ENCODE measurements at regions not wholly inside any gene's neighbourhood (a gene's known extent, or its start where the extent isn't known, plus 50 kb on each side); places are given as distances from the start of the nearest gene placed in this dataset.

DNA sequence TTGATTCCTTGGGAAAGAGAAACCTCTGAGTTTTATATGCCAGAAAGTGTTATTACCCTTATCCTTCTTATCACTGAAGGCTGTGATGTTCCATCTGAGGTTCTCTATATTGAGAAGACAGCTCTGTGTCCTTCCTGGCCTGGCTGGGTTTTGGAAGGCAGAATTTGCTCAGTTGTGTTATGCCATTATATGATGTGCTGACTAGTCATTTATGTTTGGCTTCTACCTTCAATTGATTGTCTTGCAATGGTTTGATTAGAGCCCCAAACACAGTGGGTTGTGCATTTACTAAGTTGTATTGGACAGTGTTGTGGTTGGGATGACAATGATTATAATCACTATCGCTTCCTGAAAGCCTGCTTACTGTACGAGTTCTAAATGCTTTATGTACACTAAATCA, 265.7 kb downstream of the SNAPC1 start:
- no peak for DNase-seq

DNA sequence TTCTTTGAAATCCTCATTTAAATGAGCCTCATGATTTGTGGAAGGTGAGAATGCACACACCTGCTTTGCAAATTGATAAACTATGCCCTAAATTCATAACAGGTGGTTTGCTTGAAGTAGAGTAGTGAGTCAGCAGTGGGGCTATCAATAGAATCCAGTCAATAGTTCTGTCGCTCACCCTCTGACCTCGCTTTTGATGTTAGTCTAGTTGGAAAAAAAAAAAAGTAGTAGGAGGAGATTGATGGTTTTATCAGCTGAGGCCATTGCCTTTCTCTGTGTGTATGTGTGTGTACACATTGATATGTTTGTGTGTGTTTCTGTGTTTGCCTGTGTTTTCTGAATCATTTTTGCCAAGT, 267.3 kb downstream of the SNAPC1 start:
- DNase-seq, result no peak

- no peak for DNase-seq
Observed at GRCh38 chr14:62030387-62030786, 268.2 kb downstream of the SNAPC1 start.

DNA sequence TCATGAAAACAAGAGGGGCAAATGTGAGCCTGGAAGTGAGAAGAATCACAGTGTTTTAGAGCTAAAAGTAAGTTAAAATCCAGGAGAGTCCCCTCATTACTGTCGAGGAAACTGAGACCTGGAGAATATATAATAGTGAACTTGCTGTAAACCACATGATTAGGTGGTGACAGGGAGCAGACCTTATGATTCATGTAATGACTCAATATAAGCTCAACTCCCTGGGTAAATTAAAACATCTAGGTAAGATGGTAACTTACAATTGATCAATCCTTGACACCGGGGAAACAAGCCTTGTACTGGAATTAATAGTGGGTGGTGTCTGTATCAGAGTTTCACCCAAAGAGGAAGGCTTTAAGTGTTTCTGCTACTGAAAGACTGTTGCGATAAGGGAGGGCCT, 269.3 kb downstream of the SNAPC1 start:
- no peak for DNase-seq

- no peak for DNase-seq
Observed at GRCh38 chr14:62053188-62053587, 291.0 kb downstream of the SNAPC1 start.

GRCh38 chr14:62056789-62057188, 294.6 kb downstream of the SNAPC1 start:
- DNase-seq, result no peak

- no peak for DNase-seq
Observed at GRCh38 chr14:62062645-62063044, 300.4 kb downstream of the SNAPC1 start.

GRCh38 chr14:62064751-62065323, 302.6 kb downstream of the SNAPC1 start:
- no peak for DNase-seq

GRCh38 chr14:62066304-62066703, 304.1 kb downstream of the SNAPC1 start:
- DNase-seq, result no peak

DNA sequence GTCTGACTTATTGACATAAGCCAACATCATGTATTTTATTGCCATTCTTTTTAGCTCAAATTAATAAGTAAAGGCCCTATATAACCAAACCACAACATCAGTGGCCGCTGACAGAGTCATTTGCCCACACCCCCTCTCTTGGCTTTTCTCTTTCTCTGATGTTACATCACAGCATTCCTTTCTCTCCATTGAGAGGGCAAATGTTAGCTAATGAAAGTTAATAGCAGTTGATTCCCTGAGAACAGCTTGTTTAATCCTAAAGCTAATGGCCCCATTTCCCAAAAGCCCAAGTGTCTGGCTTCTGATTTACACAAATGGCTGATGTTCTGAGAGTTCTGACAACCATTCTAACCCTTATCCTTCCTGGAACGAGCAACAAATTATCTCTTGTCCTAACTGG, 308.8 kb downstream of the SNAPC1 start:
- no peak for DNase-seq

DNA sequence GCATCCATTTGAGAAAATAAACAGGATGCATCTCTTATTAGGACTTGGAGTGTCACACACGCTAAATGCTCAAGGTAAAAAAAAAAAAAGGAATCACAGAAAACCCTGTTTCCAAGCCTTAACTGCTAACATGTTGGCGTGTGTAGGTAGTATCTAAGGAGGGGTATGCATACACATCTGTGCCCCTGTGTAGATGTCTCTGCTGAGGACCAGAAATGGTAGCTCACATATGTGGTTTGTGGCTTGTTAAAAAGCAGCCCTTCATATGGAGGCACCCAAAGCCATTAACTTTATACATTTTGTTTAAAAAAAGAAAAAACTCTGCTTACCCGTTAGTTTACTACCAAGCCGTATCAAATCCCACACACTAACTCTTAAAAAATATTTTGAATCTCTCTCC, 314.1 kb downstream of the SNAPC1 start:
- no peak for DNase-seq

GRCh38 chr14:62076825-62077605, 314.8 kb downstream of the SNAPC1 start:
- DNase-seq, result no peak

GRCh38 chr14:62077676-62078261, 315.5 kb downstream of the SNAPC1 start:
- DNase-seq, result no peak

GRCh38 chr14:62079038-62079437, 316.8 kb downstream of the SNAPC1 start:
- no peak for DNase-seq

DNA sequence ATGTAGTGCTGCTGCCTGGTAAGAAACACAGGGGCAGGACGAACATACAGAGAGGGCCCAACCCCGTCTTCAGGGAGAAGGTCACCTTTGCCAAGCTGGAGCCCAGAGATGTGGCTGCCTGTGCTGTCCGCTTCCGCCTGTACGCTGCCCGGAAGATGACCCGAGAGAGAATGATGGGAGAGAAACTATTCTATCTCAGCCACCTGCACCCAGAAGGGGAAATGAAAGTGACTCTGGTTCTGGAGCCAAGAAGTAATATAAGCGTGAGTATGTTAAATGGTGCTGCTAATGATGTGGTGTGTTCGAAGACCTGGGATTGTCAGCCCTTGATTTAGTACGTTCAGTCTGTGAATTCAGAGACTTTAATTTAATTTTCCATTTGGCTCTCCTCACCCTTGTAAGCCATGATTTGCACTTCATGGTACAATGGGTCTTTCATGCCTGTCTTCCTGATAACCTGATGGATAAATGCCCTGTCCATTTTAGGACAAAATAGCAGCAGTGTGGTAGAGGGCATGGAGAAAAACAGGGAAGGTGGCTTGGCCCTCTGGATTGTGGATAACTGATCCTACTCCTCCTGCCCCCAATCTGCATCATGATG, 318.9 kb downstream of the SNAPC1 start:
- no peak for DNase-seq

DNA sequence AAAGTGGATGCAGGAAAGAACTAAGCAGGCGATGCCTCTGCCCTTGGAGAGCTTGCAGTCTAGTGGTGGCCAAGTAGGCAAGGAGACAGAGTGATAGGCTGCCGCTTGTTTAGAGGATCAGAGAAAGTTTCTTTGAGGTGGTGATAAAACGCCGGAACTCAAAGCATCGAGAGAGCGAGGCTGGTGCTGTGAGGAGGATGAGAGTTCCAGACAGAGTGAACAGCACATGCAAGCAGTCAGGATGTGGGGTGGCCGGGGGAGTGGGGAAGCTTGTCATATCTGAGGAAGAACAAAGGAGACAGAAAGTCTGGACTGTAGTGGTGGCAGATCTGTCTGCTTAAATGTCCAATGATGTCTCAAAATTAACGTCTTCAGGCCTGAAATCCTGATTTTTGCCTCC, 319.7 kb downstream of the SNAPC1 start:
- no peak for DNase-seq

DNA sequence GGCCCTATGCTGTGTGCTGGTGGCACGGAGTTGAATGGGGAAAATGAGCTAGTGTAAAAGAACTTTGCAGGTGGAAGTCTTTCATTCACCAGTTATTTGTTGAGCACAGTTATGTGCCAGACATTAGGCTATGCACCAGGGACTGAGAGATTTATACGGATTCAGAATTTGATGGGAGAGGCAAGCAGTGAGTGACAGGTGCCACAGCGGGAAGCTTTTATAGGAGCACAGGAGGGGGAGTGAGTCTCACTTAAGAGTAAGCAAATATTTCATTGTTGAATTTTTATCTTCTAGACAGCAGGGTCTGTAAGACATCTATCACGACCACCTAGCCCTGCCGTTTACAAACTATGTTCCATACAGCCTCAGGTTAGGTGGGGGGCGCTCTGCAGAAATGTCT, 320.6 kb downstream of the SNAPC1 start:
- no peak for DNase-seq

DNA sequence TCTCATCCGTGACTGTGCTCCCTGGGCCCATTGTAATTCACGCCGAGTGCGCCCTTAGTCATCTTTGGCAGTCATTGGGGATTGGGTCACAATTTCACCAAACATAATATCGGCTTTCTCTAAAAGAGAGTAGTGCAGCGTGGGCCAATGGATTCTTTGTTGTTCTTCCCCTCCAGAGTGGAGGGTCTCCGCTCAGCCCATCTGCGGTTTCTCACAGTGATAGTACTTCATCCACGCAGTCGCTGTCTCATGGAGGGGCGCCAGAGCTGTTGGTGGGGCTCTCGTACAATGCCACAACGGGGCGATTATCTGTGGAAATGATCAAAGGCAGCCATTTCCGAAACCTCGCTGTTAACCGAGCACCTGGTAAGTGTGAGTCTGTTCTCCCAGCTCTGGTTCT, 321.8 kb downstream of the SNAPC1 start:
- DNase-seq, result no peak

DNA sequence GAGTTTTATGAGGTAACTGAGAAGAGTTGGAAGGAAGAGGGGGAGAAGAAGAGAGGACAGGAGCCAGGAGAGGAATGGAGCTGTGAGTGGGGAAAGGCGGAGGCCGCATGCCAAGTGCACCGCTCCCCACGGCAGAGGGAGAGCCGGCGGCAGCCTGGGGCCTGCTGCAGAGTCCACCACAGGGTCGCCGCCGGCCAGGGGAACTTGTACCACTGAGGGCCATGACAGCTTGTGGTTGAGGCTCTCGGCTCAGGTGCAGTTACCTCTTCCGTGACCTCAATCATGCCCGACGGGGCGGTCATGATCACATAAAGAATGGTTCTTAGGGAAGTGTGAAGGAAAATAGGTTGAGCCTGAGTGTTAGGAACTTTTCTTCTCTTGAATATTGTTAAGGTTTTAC, 325.0 kb downstream of the SNAPC1 start:
- DNase-seq, result no peak

DNA sequence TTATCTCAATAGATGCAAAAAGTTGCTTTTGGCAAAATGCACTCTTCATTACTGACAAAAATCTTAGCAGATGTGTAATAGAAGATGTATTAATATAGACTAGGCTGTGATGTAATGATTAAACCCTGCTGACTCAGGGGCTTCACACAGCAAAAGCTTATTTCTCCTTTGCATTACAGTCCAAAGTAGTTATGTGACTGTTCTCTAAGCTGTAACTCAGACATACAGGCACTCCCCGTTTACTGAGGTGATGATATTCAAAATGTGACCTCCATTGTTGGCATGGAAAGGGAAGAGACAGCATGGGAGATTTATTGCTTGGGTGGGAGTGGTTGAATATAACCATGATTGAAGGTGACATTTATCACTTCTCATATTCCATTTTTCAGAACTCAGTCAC, 331.5 kb downstream of the SNAPC1 start:
- no peak for DNase-seq

DNA sequence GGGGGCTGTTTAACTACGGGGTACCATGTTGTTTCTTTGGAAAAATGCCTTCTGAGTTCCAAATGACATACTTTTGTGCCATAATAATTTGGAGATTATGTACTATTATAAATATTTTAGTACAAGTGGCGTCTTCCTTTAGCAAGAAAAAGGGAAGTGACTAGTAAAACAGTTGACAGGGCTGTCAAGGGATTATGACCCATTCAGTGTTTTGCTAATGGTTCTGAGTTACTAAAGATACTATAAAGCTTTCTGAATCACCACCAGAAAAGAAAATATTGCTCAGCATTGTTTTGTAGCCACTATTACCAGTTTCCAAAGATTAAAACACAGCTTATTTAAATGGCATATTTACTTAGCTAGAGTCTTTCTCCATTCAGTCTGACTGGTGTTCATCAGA, 334.9 kb downstream of the SNAPC1 start:
- no peak for DNase-seq

DNA sequence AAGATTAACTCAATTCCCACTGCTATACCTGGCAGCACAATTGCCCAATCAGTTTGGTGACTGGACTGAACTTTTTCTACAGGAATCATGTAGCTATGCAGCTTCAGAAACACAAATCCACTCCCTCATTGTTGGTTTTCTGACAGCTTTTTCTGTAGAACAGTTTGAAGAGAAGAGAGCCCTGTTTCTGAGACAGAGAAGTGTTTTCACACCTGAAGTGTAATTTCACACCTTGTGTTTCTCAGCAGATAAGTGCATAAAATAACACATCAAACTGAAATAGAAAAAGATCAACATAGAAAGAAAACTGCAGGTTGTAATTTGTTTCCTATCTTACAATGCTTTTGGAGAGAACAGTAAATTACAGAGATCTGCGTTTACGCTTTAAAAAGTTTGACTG, 335.6 kb downstream of the SNAPC1 start:
- no peak for DNase-seq

DNA sequence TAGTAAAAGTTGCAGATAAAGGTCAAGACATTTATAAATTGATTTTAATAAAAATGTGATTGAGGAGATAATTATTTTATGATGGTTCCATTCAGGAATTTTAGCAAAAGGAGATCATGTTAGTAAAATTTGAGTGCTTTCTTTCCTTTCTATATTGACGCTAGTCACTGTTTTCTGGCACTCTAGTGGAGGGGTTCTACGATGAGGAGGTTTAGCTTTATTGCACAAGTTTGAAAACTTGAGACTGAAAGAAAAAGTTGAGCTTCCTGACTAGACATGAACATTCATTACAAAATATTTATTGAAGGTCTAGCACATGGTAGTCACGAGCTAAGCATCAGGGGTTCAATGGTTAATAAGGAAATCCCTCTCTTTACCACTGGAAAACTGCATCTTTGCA, 336.1 kb downstream of the SNAPC1 start:
- DNase-seq, result no peak

DNA sequence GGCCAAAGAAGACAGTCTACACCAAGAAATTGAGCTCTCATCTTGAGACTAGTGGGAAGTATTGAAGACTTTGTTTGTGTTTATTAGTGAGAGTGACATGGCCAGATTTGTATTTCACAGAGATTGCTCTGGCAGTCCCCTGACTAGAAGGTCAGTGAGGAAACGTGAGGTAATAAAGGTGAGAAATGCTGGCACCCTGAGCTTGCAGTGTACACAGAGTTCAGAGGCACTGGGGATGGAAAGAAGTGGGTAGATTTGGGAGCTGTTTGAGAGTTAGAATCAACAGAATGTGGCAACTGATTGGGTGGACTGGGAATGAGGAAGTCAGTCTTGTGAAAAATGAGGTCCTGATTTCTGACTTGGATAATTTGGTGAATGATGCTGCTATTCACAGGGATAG, 336.9 kb downstream of the SNAPC1 start:
- DNase-seq, result no peak
